Ovary (tissue), 7 donors: ENCODE measurements at regions not wholly inside any gene's neighbourhood (a gene's known extent, or its start where the extent isn't known, plus 50 kb on each side); places are given as distances from the start of the nearest gene placed in this dataset.

Experiments used
- DNase-seq, 5 donors: peaks; one replicate each; pipeline ENCODE4 v3.0.0-alpha.2; 2019 to 2020
- H3K27ac ChIP-seq, 2 donors: fragments of 200-600 bp; one replicate each; pipeline versions ENCODE4 v1.5.1 to v1.8.0; 2019 to 2022
- H3K27me3 ChIP-seq: fragments of 200-600 bp; one replicate; pipeline ENCODE4 v1.8.0; 2022
- H3K36me3 ChIP-seq: fragments of 200-600 bp; sonication (generic); one replicate; pipeline ENCODE4 v1.5.1; 2019
- H3K4me1 ChIP-seq: one replicate; pipeline ENCODE4 v1.8.1; 2013; ENCODE audit warnings: mild to moderate bottlenecking, moderate library complexity; ENCODE audit not compliant: insufficient read depth
- H3K4me3 ChIP-seq: fragments of 200-600 bp; sonication (generic); one replicate; pipeline ENCODE4 v1.5.1; 2017
- H3K9me3 ChIP-seq, 2 donors: fragments of 200-600 bp in 1 of 2; sonication (generic) in 1 of 2; one replicate each; pipeline versions ENCODE4 v1.5.1 to v1.8.1; 2013 to 2019; ENCODE audit warnings: mild to moderate bottlenecking in 1 of 2, moderate library complexity in 1 of 2
- EP300 ChIP-seq: sonication (generic); formaldehyde crosslinking; IDR thresholded peaks from one replicate; pipeline ENCODE4 v1.6.1; 2017; ENCODE audit warnings: antibody characterized with exemption
- POLR2A ChIP-seq: fragments of 450-650 bp; IDR thresholded peaks from one replicate; pipeline ENCODE4 v1.6.1; 2017; ENCODE audit warnings: antibody characterized with exemption, mild to moderate bottlenecking, moderate library complexity
- WGBS, 3 donors: extraction: QIAGEN DNeasy Blood & Tissue Kit in 1 of 3; methylation state at CpG; one replicate each; pipeline versions ENCODE4 v1.1.5 to v1.1.7; 2013 to 2017; 5-methylcytosine and 5-hydroxymethylcytosine counted together
- intact Hi-C, 4 donors: fragments of 100-400 bp; cut with DNase I; formaldehyde crosslinking; loops; one replicate each; pipeline versions ENCODE4 v1.11.0 to v1.15.1; 2022 to 2023
- TF ChIP-seq, protein P1 (sequence below), 3 donors: fragments of 450-650 bp in 2 of 3; fragments of 200-600 bp in 1 of 3; IDR thresholded peaks; one replicate each; pipeline versions ENCODE4 v1.5.1 to v1.8.0; 2016 to 2022; ENCODE audit warnings: antibody characterized with exemption in 3 of 3, mild to moderate bottlenecking in 1 of 3
- donor health status: DM: no; HTN: no; CAD: no; lungs with moderate emphysema.
- donor health status: DM: no; HTN: no; CAD: no.
- donor health status: Bipolar disorder and iron deficiency.
- donor health status: DM: no; HTN: no; CAD: no.
- donor health status: DM: yes; HTN: yes; CAD: no.

DNA sequence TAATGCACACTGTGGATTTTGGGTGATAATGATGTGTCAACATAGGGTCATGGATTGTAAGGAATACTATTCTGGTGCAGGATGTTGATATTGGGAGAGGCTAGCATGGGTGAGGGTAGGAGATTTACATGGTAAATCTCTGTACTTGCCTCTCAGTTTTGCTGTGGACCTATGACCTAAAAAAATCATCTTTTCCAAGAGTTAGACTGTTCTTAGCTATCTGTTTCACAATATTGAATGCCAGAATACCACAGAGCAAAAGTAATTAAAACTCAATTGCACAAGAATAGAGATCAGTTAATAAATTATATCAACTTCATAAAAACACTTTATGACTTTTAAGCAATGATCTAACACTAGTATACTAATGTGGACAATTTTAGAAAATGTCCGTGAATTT is 651.6 kb downstream of the HTR1A start:
- no peaks in the 10 kb centered on the region for H3K36me3 ChIP-seq
- H3K4me3 ChIP-seq = no peak overlapping the region
- TF ChIP-seq, protein P1, sequence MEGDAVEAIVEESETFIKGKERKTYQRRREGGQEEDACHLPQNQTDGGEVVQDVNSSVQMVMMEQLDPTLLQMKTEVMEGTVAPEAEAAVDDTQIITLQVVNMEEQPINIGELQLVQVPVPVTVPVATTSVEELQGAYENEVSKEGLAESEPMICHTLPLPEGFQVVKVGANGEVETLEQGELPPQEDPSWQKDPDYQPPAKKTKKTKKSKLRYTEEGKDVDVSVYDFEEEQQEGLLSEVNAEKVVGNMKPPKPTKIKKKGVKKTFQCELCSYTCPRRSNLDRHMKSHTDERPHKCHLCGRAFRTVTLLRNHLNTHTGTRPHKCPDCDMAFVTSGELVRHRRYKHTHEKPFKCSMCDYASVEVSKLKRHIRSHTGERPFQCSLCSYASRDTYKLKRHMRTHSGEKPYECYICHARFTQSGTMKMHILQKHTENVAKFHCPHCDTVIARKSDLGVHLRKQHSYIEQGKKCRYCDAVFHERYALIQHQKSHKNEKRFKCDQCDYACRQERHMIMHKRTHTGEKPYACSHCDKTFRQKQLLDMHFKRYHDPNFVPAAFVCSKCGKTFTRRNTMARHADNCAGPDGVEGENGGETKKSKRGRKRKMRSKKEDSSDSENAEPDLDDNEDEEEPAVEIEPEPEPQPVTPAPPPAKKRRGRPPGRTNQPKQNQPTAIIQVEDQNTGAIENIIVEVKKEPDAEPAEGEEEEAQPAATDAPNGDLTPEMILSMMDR (IDR thresholded peaks at IDR 0.05) = no peak
- TF ChIP-seq EP300 (no peak), POLR2A (no peak)
- no peaks in the 10 kb centered on the region for H3K4me1 ChIP-seq
- H3K27ac ChIP-seq = no peak overlapping the region
- no peak for DNase-seq
- H3K9me3 ChIP-seq = no peaks in the 10 kb centered on the region
- no peaks in the 10 kb centered on the region for H3K27me3 ChIP-seq
- intact Hi-C loops = no loop called here
- WGBS, 3 donors = 45 to 79% (median 55%) methylated on average over 1 of the region's 1 CpG

- no peaks in the 10 kb centered on the region for H3K36me3 ChIP-seq
- 89 to 98% (median 94%) methylated on average over 1 of the region's 1 CpG for WGBS, 3 donors
- TF ChIP-seq, protein P1 (IDR thresholded peaks at IDR 0.05) = no peak
- TF ChIP-seq EP300 = no peak
- no peak for TF ChIP-seq POLR2A
- H3K9me3 ChIP-seq = no peaks in the 10 kb centered on the region
- H3K4me1 ChIP-seq = no peaks in the 10 kb centered on the region
- H3K27me3 ChIP-seq = no peaks in the 10 kb centered on the region
- intact Hi-C loops = no loop called here
- DNase-seq = no peak
- H3K4me3 ChIP-seq = no peak overlapping the region
- H3K27ac ChIP-seq = no peak overlapping the region
These were observed 655.3 kb downstream of the HTR1A start for GRCh38 chr5:63306909-63307308.

GRCh38 chr5:63293317-63293716 is 668.9 kb downstream of the HTR1A start:
- intact Hi-C loops = no loop called here
- 71 to 88% (median 71%) methylated on average over 1 of the region's 1 CpG for WGBS, 3 donors

DNA sequence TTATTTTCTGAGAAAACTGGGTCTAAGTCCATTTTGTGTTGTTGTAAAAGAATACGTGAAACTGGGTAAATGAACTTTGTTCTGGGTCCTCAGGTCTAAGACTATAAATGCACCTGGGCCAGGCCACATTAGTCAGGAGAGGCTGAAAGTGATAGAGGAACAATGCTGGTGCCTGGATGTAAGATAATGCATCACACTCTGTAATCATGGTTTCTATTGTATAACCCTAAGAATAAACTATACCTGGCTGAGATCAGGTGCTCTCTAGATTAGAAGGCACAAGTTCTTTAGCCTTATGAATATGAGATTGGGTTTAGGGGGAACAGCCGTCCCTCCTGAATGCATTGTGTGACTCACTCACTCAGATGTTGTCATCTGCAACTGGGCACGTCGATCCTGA is 675.5 kb downstream of the HTR1A start:
- Histone ChIP-seq H3K4me3 (no peak overlapping the region), H3K27ac (no peak overlapping the region), H3K9me3 (no peaks in the 10 kb centered on the region), H3K36me3 (no peaks in the 10 kb centered on the region), H3K27me3 (no peaks in the 10 kb centered on the region), H3K4me1 (no peaks in the 10 kb centered on the region)
- TF ChIP-seq EP300 = no peak
- TF ChIP-seq, protein P1 (IDR thresholded peaks at IDR 0.05) = no peak
- no peak for TF ChIP-seq POLR2A
- no peak for DNase-seq
- WGBS, 3 donors = 93 to 96% (median 94%) methylated on average over 4 of the region's 4 CpGs
- intact Hi-C loops = no loop called here

More at GRCh38 chr5:63293317-63293716, 668.9 kb downstream of the HTR1A start:
- Histone ChIP-seq H3K27me3 (no peaks in the 10 kb centered on the region), H3K27ac (no peak overlapping the region), H3K4me3 (no peak overlapping the region), H3K4me1 (no peaks in the 10 kb centered on the region), H3K9me3 (no peaks in the 10 kb centered on the region), H3K36me3 (no peaks in the 10 kb centered on the region)
- TF ChIP-seq EP300 (no peak), POLR2A (no peak)
- TF ChIP-seq, protein P1 (IDR thresholded peaks at IDR 0.05) = no peak
- no peak for DNase-seq

DNA sequence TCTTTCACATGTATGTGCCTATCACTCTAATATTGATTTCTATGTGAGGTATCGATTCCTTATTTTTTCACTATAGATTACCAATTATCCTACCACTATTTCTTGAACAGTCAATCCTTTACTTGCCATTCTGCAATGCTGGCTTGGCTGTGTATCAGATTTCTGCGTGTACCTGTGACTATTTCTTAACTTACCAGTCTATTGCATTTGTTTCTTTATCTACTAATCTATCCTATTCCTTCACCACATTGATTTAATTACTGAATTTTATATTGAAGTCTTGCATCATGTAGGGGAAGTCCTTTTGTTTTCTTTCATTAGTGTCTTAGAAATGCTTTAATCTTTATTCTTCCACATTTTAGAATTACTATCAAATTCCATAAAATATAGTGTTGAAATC is 684.8 kb downstream of the LRRC70 start:
- TF ChIP-seq POLR2A (no peak), EP300 (no peak)
- TF ChIP-seq, protein P1 (IDR thresholded peaks at IDR 0.05) = no peak
- no peaks in the 10 kb centered on the region for H3K27me3 ChIP-seq
- 90 to 97% (median 93%) methylated on average over 2 of the region's 2 CpGs for WGBS, 3 donors
- no peaks in the 10 kb centered on the region for H3K4me1 ChIP-seq
- no peaks in the 10 kb centered on the region for H3K36me3 ChIP-seq
- no peak for DNase-seq
- H3K4me3 ChIP-seq = no peak overlapping the region
- H3K27ac ChIP-seq = no peak overlapping the region
- intact Hi-C loops = no loop called here
- H3K9me3 ChIP-seq = no peaks in the 10 kb centered on the region
